NCI-H2196 treated with DMSO at 0.1 percent for 48 hours (cell line): ENCODE measurements at regions not wholly inside any gene's neighbourhood (a gene's known extent, or its start where the extent isn't known, plus 50 kb on each side); places are given as distances from the start of the nearest gene placed in this dataset.

Experiments
- DNase-seq: peaks from one replicate; lab custom pipeline; 2025; ENCODE audit not compliant: unreplicated experiment; lab: John Stamatoyannopoulos, UW

- DNase-seq, result no peak
These were observed 57.8 kb upstream of the CDYL2 start for GRCh38 chr16:80862160-80862705.
